Sigmoid colon (tissue), 4 donors: ENCODE measurements at regions not wholly inside any gene's neighbourhood (a gene's known extent, or its start where the extent isn't known, plus 50 kb on each side); places are given as distances from the start of the nearest gene placed in this dataset.
"Not testable (repeated sequence)": the region's sequence is repeated elsewhere in the genome, so short reads cannot be mapped to it uniquely, and the experiment has no call there.

Experiments used
- CTCF ChIP-seq, 4 experiments: fragments of 450-650 bp in 3 of 4; fragments of 200-600 bp in 1 of 4; IDR thresholded peaks; one replicate each; pipeline ENCODE4 v1.5.1; 2016 to 2019; ENCODE audit warnings: antibody characterized with exemption in 4 of 4, mild to moderate bottlenecking in 3 of 4, moderate library complexity in 2 of 4
- EP300 ChIP-seq, 4 donors: sonication (generic); formaldehyde crosslinking; IDR thresholded peaks; one replicate each; pipeline ENCODE4 v1.6.1; 2017; ENCODE audit warnings: antibody characterized with exemption in 4 of 4
- POLR2A ChIP-seq, 2 donors: fragments of 450-650 bp; IDR thresholded peaks; one replicate each; pipeline ENCODE4 v1.6.1; 2016; ENCODE audit warnings: antibody characterized with exemption in 2 of 2, mild to moderate bottlenecking in 2 of 2, moderate library complexity in 2 of 2
- POLR2AphosphoS5 ChIP-seq, 4 donors: sonication (generic); formaldehyde crosslinking; IDR thresholded peaks; one replicate each; pipeline ENCODE4 v1.6.1; 2017; ENCODE audit warnings: antibody characterized with exemption in 4 of 4

GRCh38 chr10:105727586-105727985, 1086.5 kb downstream of the SORCS3 start:
- TF ChIP-seq CTCF, POLR2AphosphoS5, EP300, POLR2A (IDR thresholded peaks at IDR 0.05): not testable (repeated sequence)
